GM12892 (cell line): ENCODE measurements at regions not wholly inside any gene's neighbourhood (a gene's known extent, or its start where the extent isn't known, plus 50 kb on each side); places are given as distances from the start of the nearest gene placed in this dataset.

Source experiments
- DNase-seq: peaks from one replicate; pipeline ENCODE4 v3.0.0; 2011; ENCODE audit not compliant: insufficient read length
- FAIRE-seq: peaks from 2 replicates; lab custom pipeline; 2011; peaks lifted over from hg19 to GRCh38; lab: Jason Lieb, UNC
- POLR2A ChIP-seq: IDR thresholded peaks from 2 replicates; pipeline ENCODE4 v1.6.1; 2011; ENCODE audit warnings: low read depth, low read length, control low read depth
- POLR2AphosphoS5 ChIP-seq: IDR thresholded peaks from 2 replicates; pipeline ENCODE4 v1.6.1; 2011; ENCODE audit warnings: low read depth, low read length, control low read depth
- TAF1 ChIP-seq: IDR thresholded peaks from 2 replicates; pipeline ENCODE4 v1.6.1; 2011; ENCODE audit warnings: low read depth, mild to moderate bottlenecking, control low read depth, low read length, borderline replicate concordance

GRCh38 chr2:125167820-125168219, 1142.7 kb downstream of the CNTNAP5 start:
- TF ChIP-seq TAF1, result no peak
- TF ChIP-seq POLR2A, result no peak
- TF ChIP-seq POLR2AphosphoS5, result no peak
- DNase-seq (no peak), FAIRE-seq (no peak)

- TF ChIP-seq TAF1 (no peak), POLR2A (no peak), POLR2AphosphoS5 (no peak)
- FAIRE-seq (no peak), DNase-seq (no peak)
Observed at GRCh38 chr2:125168442-125168841, 1143.4 kb downstream of the CNTNAP5 start.

GRCh38 chr2:125169022-125169763, 1144.1 kb downstream of the CNTNAP5 start:
- TF ChIP-seq POLR2A (no peak), POLR2AphosphoS5 (no peak), TAF1 (no peak)
- FAIRE-seq (peak; percentile 14), DNase-seq (no peak)

- FAIRE-seq (no peak), DNase-seq (no peak)
- TF ChIP-seq POLR2A (no peak), POLR2AphosphoS5 (no peak), TAF1 (no peak)
Observed at GRCh38 chr2:125169764-125170146, 1144.7 kb downstream of the CNTNAP5 start.

- no peak for DNase-seq
- TF ChIP-seq TAF1, result no peak
- no peak for TF ChIP-seq POLR2A
- no peak for TF ChIP-seq POLR2AphosphoS5
- no peak for FAIRE-seq
Observed at GRCh38 chr2:125172181-125172580, 1147.1 kb downstream of the CNTNAP5 start.

GRCh38 chr2:125175415-125175814, 1150.3 kb downstream of the CNTNAP5 start:
- DNase-seq (no peak), FAIRE-seq (no peak)
- TF ChIP-seq TAF1, result no peak
- TF ChIP-seq POLR2A, result no peak

GRCh38 chr2:125185691-125186270, 1160.7 kb downstream of the CNTNAP5 start:
- DNase-seq (no peak), FAIRE-seq (no peak)
- TF ChIP-seq TAF1, result no peak
- TF ChIP-seq POLR2A, result no peak
- no peak for TF ChIP-seq POLR2AphosphoS5

GRCh38 chr2:125207431-125207830, 1182.3 kb downstream of the CNTNAP5 start:
- DNase-seq, result no peak
- TF ChIP-seq TAF1 (no peak), POLR2AphosphoS5 (no peak), POLR2A (no peak)
- no peak for FAIRE-seq

- FAIRE-seq, result no peak
- no peak for DNase-seq
- no peak for TF ChIP-seq POLR2A
- no peak for TF ChIP-seq POLR2AphosphoS5
- no peak for TF ChIP-seq TAF1
Observed at GRCh38 chr2:125216321-125216720, 1191.2 kb downstream of the CNTNAP5 start.

GRCh38 chr2:125224188-125224587, 1199.1 kb downstream of the CNTNAP5 start:
- DNase-seq, result no peak
- FAIRE-seq, result no peak
- TF ChIP-seq POLR2A (no peak), POLR2AphosphoS5 (no peak), TAF1 (no peak)

GRCh38 chr2:125224830-125225229, 1199.7 kb downstream of the CNTNAP5 start:
- TF ChIP-seq POLR2AphosphoS5, result no peak
- no peak for TF ChIP-seq TAF1
- no peak for TF ChIP-seq POLR2A
- FAIRE-seq (no peak), DNase-seq (no peak)

- DNase-seq (no peak), FAIRE-seq (no peak)
- no peak for TF ChIP-seq TAF1
- no peak for TF ChIP-seq POLR2A
- no peak for TF ChIP-seq POLR2AphosphoS5
Observed at GRCh38 chr2:125227843-125228392, 1202.8 kb downstream of the CNTNAP5 start.
